GM12874 (cell line): ENCODE measurements at regions not wholly inside any gene's neighbourhood (a gene's known extent, or its start where the extent isn't known, plus 50 kb on each side); places are given as distances from the start of the nearest gene placed in this dataset.

Experiments used
- TF ChIP-seq, protein P1 (sequence below): IDR thresholded peaks from 2 replicates; pipeline ENCODE4 v1.5.1; 2011; ENCODE audit warnings: low read depth, mild to moderate bottlenecking, control low read depth, low read length, moderate library complexity; ENCODE audit not compliant: insufficient read depth

- TF ChIP-seq, protein P1, sequence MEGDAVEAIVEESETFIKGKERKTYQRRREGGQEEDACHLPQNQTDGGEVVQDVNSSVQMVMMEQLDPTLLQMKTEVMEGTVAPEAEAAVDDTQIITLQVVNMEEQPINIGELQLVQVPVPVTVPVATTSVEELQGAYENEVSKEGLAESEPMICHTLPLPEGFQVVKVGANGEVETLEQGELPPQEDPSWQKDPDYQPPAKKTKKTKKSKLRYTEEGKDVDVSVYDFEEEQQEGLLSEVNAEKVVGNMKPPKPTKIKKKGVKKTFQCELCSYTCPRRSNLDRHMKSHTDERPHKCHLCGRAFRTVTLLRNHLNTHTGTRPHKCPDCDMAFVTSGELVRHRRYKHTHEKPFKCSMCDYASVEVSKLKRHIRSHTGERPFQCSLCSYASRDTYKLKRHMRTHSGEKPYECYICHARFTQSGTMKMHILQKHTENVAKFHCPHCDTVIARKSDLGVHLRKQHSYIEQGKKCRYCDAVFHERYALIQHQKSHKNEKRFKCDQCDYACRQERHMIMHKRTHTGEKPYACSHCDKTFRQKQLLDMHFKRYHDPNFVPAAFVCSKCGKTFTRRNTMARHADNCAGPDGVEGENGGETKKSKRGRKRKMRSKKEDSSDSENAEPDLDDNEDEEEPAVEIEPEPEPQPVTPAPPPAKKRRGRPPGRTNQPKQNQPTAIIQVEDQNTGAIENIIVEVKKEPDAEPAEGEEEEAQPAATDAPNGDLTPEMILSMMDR, result no peak
Observed at GRCh38 chr11:11020219-11020726, 162.4 kb upstream of the ZBED5 start.

- TF ChIP-seq, protein P1, result no peak
Observed at GRCh38 chr11:11016943-11017342, 159.1 kb upstream of the ZBED5 start.

DNA sequence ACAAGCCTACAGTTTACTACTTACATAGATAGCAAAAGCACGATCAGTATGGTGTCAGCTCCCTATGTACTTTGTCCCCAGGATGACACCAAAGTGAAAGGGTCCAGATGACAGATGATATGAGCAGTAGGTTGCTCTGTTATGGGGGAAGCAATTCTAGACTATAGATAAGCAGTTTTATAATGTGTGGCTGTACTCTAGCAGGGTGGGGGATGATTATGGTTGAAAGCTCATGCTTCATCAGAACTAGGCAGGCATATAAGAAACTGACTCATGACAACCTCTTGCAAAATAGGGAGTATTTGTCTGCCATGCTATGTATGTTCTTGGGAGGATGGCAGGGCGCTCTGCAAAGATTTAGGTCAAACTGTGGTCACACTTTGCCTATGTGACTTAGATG, 158.2 kb upstream of the ZBED5 start:
- TF ChIP-seq, protein P1, result no peak

GRCh38 chr11:11011617-11012016, 153.8 kb upstream of the ZBED5 start:
- TF ChIP-seq, protein P1, result no peak

- TF ChIP-seq, protein P1, result 0 out of 2 replicates have a peak, but pooled peaks have one; percentile 2
Observed at GRCh38 chr11:11010624-11011127, 152.8 kb upstream of the ZBED5 start.

DNA sequence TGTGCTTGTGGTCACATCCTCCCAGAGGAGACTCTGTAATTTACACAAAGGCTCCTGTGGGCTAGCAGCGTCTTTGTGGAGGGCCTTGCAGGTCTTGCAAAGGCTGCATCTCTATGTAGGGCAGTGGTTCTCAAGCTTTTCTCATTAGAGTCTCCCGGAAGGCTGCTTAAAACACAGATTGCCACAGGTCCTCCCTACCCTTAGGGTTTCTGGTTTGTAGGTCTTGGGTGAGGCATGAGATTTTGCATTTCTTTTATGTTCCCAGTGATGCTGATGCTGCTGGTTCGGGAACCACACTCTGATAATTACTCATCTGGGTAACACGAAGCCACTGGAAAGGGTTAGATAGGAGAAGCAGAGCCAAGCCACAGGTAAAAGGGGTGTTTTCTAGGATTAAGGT, 151.3 kb upstream of the ZBED5 start:
- TF ChIP-seq, protein P1, result no peak

DNA sequence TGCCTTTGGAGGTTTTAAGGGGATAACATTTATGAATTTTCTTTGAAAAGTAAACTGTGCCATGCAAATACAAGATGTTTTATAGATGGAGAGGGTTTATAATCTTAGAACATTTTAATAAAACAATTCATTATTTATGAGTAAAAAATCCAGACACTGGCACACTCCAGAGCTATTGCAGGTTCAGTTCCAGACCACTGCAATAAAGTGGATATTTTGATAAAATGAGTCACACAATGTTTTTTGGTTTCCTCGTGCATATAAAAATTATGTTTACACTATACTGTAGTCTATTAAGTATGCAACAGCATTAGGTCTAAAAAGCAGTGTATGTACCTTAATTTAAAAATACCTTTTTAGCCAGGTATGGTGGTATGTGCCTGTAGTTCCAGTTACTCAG, 146.2 kb upstream of the ZBED5 start:
- TF ChIP-seq, protein P1, result no peak
